ENCODE measurements at regions not wholly inside any gene's neighbourhood (a gene's known extent, or its start where the extent isn't known, plus 50 kb on each side); places are given as distances from the start of the nearest gene placed in this dataset.

GRCh38 chrX:121165930-121166359 is 118.5 kb downstream of the GLUD2 start:
- TF ChIP-seq CTCF (IDR thresholded peaks at IDR 0.05) = no peak
- H3K36me3 ChIP-seq (replicated peaks in 1 of 2; ENCODE audit: control insufficient read depth in 1 of 2, insufficient read depth in 2 of 2, low read length in 2 of 2) = no peaks in the 10 kb centered on the region
- H3K27ac Mint-ChIP-seq = no peak overlapping the region
- intact Hi-C loops (cut with micrococcal nuclease) = no loop called here
- H3K4me2 ChIP-seq (replicated peaks; ENCODE audit: extremely low read depth, low read length, poor library complexity, severe bottlenecking) = no peak overlapping the region
- no peaks in the 10 kb centered on the region for H3K27me3 ChIP-seq (ENCODE audit: control insufficient read depth in 2 of 2, insufficient read depth in 2 of 2, low read length in 2 of 2)
- no peak for DNase-seq
- no peak overlapping the region for H3K4me3 ChIP-seq (replicated peaks in 1 of 3; ENCODE audit: low read depth in 2 of 3, low read length in 3 of 3)
- H3K36me3 Mint-ChIP-seq = no peaks in the 10 kb centered on the region
- no peaks in the 10 kb centered on the region for H3K9me3 ChIP-seq (replicated peaks in 1 of 2; ENCODE audit: control insufficient read depth in 1 of 2, insufficient read depth in 1 of 2, low read length in 2 of 2)
- no peak overlapping the region for H3K9ac ChIP-seq (ENCODE audit: insufficient read depth, low read length, poor library complexity, severe bottlenecking)
- H3K4me3 Mint-ChIP-seq = no peak overlapping the region
- no peaks in the 10 kb centered on the region for H4K20me1 ChIP-seq (ENCODE audit: insufficient read depth, low read length)
- H3K9me3 Mint-ChIP-seq = peaks cover 0 to 2% (median 0%) of the 10 kb centered on the region in 7 donors
- no peak overlapping the region for H2AFZ ChIP-seq (ENCODE audit: insufficient read depth, low read depth, low read length, poor library complexity, severe bottlenecking)
- H3K27me3 Mint-ChIP-seq (ENCODE audit: low read depth in 3 of 3) = peaks cover 0 to 1% (median 0%) of the 10 kb centered on the region in 3 donors
- H3K79me2 ChIP-seq (ENCODE audit: insufficient read depth, low read length) = no peaks in the 10 kb centered on the region
- no peaks in the 10 kb centered on the region for H3K4me1 ChIP-seq (ENCODE audit: control insufficient read depth in 1 of 2, insufficient read depth in 2 of 2, low read length in 2 of 2)
- no peak overlapping the region for H3K27ac ChIP-seq (ENCODE audit: low read depth in 1 of 2, low read length in 2 of 2)
- WGBS (ENCODE audit: insufficient coverage) = no CpG with 5 or more reads among the region's 2 CpGs
- H3K4me1 Mint-ChIP-seq = no peaks in the 10 kb centered on the region

- Histone ChIP-seq H3K4me2 (replicated peaks; ENCODE audit: extremely low read depth, low read length, poor library complexity, severe bottlenecking) (no peak overlapping the region), H3K79me2 (ENCODE audit: insufficient read depth, low read length) (no peaks in the 10 kb centered on the region), H4K20me1 (ENCODE audit: insufficient read depth, low read length) (no peaks in the 10 kb centered on the region), H3K4me3 (replicated peaks in 1 of 3; ENCODE audit: low read depth in 2 of 3, low read length in 3 of 3) (no peak overlapping the region), H3K4me1 (ENCODE audit: control insufficient read depth in 1 of 2, insufficient read depth in 2 of 2, low read length in 2 of 2) (no peaks in the 10 kb centered on the region), H2AFZ (ENCODE audit: insufficient read depth, low read depth, low read length, poor library complexity, severe bottlenecking) (no peak overlapping the region), H3K27ac (ENCODE audit: low read depth in 1 of 2, low read length in 2 of 2) (no peak overlapping the region), H3K36me3 (replicated peaks in 1 of 2; ENCODE audit: control insufficient read depth in 1 of 2, insufficient read depth in 2 of 2, low read length in 2 of 2) (no peaks in the 10 kb centered on the region), H3K9ac (ENCODE audit: insufficient read depth, low read length, poor library complexity, severe bottlenecking) (no peak overlapping the region), H3K9me3 (replicated peaks in 1 of 2; ENCODE audit: control insufficient read depth in 1 of 2, insufficient read depth in 1 of 2, low read length in 2 of 2) (no peaks in the 10 kb centered on the region), H3K27me3 (ENCODE audit: control insufficient read depth in 2 of 2, insufficient read depth in 2 of 2, low read length in 2 of 2) (no peaks in the 10 kb centered on the region)
- no peak for TF ChIP-seq CTCF (IDR thresholded peaks at IDR 0.05)
- intact Hi-C loops (cut with micrococcal nuclease) = no loop called here
- no peak for DNase-seq
- peaks cover 0 to 2% (median 0%) of the 10 kb centered on the region in 7 donors for H3K9me3 Mint-ChIP-seq
- no peak overlapping the region for H3K4me3 Mint-ChIP-seq
- H3K27me3 Mint-ChIP-seq (ENCODE audit: low read depth in 3 of 3) = peaks cover 0 to 1% (median 0%) of the 10 kb centered on the region in 3 donors
- no peak overlapping the region for H3K27ac Mint-ChIP-seq
- no peaks in the 10 kb centered on the region for H3K4me1 Mint-ChIP-seq
- no peaks in the 10 kb centered on the region for H3K36me3 Mint-ChIP-seq
- no CpG with 5 or more reads among the region's 2 CpGs for WGBS (ENCODE audit: insufficient coverage)
Observed at GRCh38 chrX:121169099-121170035, 122.0 kb downstream of the GLUD2 start.

Data from CD14-positive monocyte (primary cell).